Testis (tissue), 2 donors: ENCODE measurements at regions not wholly inside any gene's neighbourhood (a gene's known extent, or its start where the extent isn't known, plus 50 kb on each side); places are given as distances from the start of the nearest gene placed in this dataset.

Experiments used
- DNase-seq: peaks from one replicate; pipeline ENCODE4 v3.0.0-alpha.2; 2019
- H3K27ac ChIP-seq, 2 donors: fragments of 200-600 bp; sonication (generic); one replicate each; pipeline ENCODE4 v1.5.1; 2019
- H3K27me3 ChIP-seq: fragments of 200-600 bp; sonication (generic); one replicate; pipeline ENCODE4 v1.5.1; 2019
- H3K36me3 ChIP-seq: fragments of 200-600 bp; sonication (generic); one replicate; pipeline ENCODE4 v1.5.1; 2017; ENCODE audit warnings: low read depth; ENCODE audit errors: missing control alignments
- H3K4me1 ChIP-seq: fragments of 200-600 bp; sonication (generic); one replicate; pipeline ENCODE4 v1.5.1; 2019
- H3K4me3 ChIP-seq, 2 donors: fragments of 200-600 bp; sonication (generic); one replicate each; pipeline ENCODE4 v1.5.1; 2017 to 2019
- H3K9me3 ChIP-seq: fragments of 200-600 bp; sonication (generic); one replicate; pipeline ENCODE4 v1.5.1; 2017
- POLR2A ChIP-seq: fragments of 450-650 bp; IDR thresholded peaks from one replicate; pipeline ENCODE4 v1.6.1; 2017; ENCODE audit warnings: antibody characterized with exemption, mild to moderate bottlenecking, moderate library complexity
- WGBS, 2 donors: methylation state at CpG; one replicate each; pipeline ENCODE4 v1.1.5; 2018; 5-methylcytosine and 5-hydroxymethylcytosine counted together
- intact Hi-C: fragments of 100-400 bp; cut with DNase I; formaldehyde crosslinking; loops from one replicate; pipeline ENCODE4 v1.15.1; 2023; ENCODE audit warnings: low total_unique reads
- TF ChIP-seq, protein P1 (sequence below), 3 experiments: fragments of 450-650 bp in 2 of 3; fragments of 200-600 bp in 1 of 3; sonication (generic) in 1 of 3; IDR thresholded peaks; one replicate each; pipeline ENCODE4 v1.5.1; 2016 to 2019; ENCODE audit warnings: antibody characterized with exemption in 3 of 3, mild to moderate bottlenecking in 2 of 3, moderate library complexity in 1 of 3

- Histone ChIP-seq H3K27ac (no peak overlapping the region), H3K9me3 (no peaks in the 10 kb centered on the region), H3K27me3 (no peaks in the 10 kb centered on the region), H3K4me1 (no peaks in the 10 kb centered on the region), H3K36me3 (no peaks in the 10 kb centered on the region), H3K4me3 (no peak overlapping the region)
- DNase-seq, result no peak
- TF ChIP-seq, protein P1, sequence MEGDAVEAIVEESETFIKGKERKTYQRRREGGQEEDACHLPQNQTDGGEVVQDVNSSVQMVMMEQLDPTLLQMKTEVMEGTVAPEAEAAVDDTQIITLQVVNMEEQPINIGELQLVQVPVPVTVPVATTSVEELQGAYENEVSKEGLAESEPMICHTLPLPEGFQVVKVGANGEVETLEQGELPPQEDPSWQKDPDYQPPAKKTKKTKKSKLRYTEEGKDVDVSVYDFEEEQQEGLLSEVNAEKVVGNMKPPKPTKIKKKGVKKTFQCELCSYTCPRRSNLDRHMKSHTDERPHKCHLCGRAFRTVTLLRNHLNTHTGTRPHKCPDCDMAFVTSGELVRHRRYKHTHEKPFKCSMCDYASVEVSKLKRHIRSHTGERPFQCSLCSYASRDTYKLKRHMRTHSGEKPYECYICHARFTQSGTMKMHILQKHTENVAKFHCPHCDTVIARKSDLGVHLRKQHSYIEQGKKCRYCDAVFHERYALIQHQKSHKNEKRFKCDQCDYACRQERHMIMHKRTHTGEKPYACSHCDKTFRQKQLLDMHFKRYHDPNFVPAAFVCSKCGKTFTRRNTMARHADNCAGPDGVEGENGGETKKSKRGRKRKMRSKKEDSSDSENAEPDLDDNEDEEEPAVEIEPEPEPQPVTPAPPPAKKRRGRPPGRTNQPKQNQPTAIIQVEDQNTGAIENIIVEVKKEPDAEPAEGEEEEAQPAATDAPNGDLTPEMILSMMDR (IDR thresholded peaks at IDR 0.05), result no peak
- TF ChIP-seq POLR2A, result no peak
- intact Hi-C loops, result no loop called here
- 65 to 81% methylated on average over 3 of the region's 3 CpGs for WGBS, 2 donors
These were observed 593.5 kb downstream of the BCL11A start for GRCh38 chr2:59959944-59960343.

DNA sequence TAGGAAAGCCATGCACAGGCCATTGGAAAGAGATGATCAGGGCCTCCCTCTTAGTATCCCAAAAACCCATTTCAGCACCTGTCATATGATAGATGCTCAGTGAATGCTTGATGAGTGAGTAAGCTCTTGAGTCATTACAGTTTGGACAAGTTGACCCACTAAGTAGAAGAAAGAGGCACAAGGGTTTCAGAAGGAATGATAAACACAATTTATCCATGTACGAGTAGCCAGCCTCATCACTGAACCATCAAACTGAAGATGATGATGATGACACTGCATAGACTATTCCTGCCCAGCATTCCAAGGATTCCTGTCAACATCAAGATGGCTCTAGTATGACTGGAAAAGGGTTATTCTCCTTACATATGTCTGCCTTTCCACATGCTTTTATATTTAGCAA is 596.0 kb downstream of the BCL11A start:
- Histone ChIP-seq H3K9me3 (no peaks in the 10 kb centered on the region), H3K36me3 (no peaks in the 10 kb centered on the region), H3K27me3 (no peaks in the 10 kb centered on the region), H3K4me1 (no peaks in the 10 kb centered on the region), H3K27ac (no peak overlapping the region), H3K4me3 (no peak overlapping the region)
- TF ChIP-seq, protein P1 (IDR thresholded peaks at IDR 0.05), result no peak
- WGBS, 2 donors, result 87 to 93% methylated on average over 1 of the region's 1 CpG
- no peak for DNase-seq
- intact Hi-C loops, result no loop called here

GRCh38 chr2:59956981-59957380 is 596.5 kb downstream of the BCL11A start:
- WGBS, 2 donors, result 80 to 86% methylated on average over 4 of the region's 4 CpGs
- Histone ChIP-seq H3K27me3 (no peaks in the 10 kb centered on the region), H3K27ac (no peak overlapping the region), H3K4me1 (no peaks in the 10 kb centered on the region), H3K4me3 (no peak overlapping the region), H3K9me3 (no peaks in the 10 kb centered on the region), H3K36me3 (no peaks in the 10 kb centered on the region)
- intact Hi-C loops, result no loop called here
- TF ChIP-seq POLR2A, result no peak
- TF ChIP-seq, protein P1 (IDR thresholded peaks at IDR 0.05), result no peak
- no peak for DNase-seq

- no peaks in the 10 kb centered on the region for H3K27me3 ChIP-seq
- intact Hi-C loops, result no loop called here
- no peaks in the 10 kb centered on the region for H3K9me3 ChIP-seq
- H3K27ac ChIP-seq, result no peak overlapping the region
- H3K4me3 ChIP-seq, result no peak overlapping the region
- no peaks in the 10 kb centered on the region for H3K36me3 ChIP-seq
- TF ChIP-seq, protein P1 (IDR thresholded peaks at IDR 0.05), result no peak
- TF ChIP-seq POLR2A, result no peak
- H3K4me1 ChIP-seq, result no peaks in the 10 kb centered on the region
- DNase-seq, result no peak
- 65 to 68% methylated on average over 10 of the region's 10 CpGs for WGBS, 2 donors
These were observed 605.4 kb downstream of the BCL11A start for GRCh38 chr2:59947917-59948541.

DNA sequence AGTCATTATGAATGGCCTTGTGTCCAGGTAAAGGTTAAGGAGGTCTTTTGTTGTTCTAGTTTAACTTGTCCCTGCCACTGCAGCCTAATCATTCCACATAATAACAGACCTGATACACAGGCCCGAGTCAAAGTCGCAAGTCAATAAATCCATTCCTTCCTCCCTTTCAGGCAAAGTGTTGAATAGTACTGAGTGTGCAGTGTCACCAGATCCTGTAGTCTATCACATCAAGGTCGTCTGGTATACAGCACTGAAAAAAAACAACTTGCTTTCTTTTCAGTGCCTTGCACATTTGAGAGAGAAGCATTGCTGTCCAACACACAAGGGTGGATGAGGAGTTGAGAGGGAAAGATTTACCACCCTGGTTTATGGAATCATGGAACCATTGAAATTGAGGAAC is 606.2 kb downstream of the BCL11A start:
- H3K27ac ChIP-seq, result no peak overlapping the region
- H3K9me3 ChIP-seq, result no peaks in the 10 kb centered on the region
- no peaks in the 10 kb centered on the region for H3K4me1 ChIP-seq
- WGBS, 2 donors, result 28 to 44% methylated on average over 3 of the region's 3 CpGs
- intact Hi-C loops, result no loop called here
- H3K4me3 ChIP-seq, result no peak overlapping the region
- DNase-seq, result no peak
- H3K27me3 ChIP-seq, result no peaks in the 10 kb centered on the region
- H3K36me3 ChIP-seq, result no peaks in the 10 kb centered on the region
- no peak for TF ChIP-seq POLR2A
- TF ChIP-seq, protein P1 (IDR thresholded peaks at IDR 0.05), result no peak
